ENCODE measurements at regions not wholly inside any gene's neighbourhood (a gene's known extent, or its start where the extent isn't known, plus 50 kb on each side); places are given as distances from the start of the nearest gene placed in this dataset.

DNA sequence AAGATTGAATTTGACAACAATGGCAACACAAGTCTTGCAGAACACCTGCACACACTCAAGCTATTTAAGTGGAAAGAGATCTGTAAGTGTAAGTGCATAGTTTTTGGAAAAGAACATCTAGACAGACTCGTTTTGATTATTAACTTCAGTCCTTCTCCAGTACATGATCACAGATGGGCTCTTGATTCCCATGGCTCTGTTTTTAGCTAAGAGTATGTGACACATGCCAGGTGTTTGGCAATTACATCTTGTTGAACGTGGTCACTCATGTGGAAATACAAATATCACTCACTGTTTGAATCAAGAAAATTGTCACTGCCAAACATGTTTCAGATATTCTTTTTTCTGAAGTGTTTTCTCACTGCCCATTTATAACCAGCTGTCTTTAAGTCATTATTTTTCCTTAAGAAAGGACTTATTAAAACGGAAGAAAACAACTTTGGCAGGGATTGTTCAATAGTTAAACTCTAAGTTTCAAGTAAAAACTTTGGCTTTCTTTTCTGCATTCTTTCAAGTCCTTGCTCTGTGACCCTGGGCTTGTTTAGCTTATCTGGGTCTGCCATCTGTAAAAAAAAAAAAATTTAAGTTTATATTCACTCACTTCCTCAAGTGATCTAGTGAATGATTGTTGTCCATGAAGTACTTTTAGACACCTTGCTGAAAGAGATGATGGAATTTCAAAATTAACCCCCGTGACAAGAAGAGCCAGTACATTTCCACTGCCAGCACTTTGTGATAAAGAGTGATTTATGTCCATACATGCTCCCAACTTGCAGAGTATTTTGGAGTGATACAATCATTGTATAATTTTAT, 125.4 kb downstream of the ATXN3L start:
- no peak for TF ChIP-seq CTCF (IDR thresholded peaks at IDR 0.05; ENCODE audit: low read depth, low read length)
- TF ChIP-seq EZH2phosphoT487 (IDR thresholded peaks at IDR 0.05; ENCODE audit: low read depth) = no peak
